ENCODE measurements at regions not wholly inside any gene's neighbourhood (a gene's known extent, or its start where the extent isn't known, plus 50 kb on each side); places are given as distances from the start of the nearest gene placed in this dataset.

DNA sequence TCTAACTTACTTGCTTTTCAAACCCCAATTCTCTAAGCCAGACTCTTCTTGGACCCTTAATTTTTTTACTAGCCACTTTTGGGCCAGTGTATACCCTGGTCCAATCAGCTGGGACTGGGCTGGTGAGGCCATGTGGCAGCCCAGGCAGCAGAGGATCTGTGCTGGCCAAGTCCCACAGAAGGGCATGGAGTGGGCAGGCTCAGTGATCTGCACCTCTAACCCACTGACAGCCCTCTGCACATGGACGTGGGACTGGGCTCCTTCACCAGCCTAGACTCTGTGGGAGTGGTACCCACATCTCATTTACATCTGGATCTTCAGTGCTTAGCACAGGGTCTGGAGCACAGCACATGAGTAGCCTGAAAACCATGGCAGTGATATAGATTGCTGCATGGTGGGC lies 56.1 kb upstream of the PRR23C start:
- Histone ChIP-seq H3K9ac (ENCODE audit: low read length) (no peak overlapping the region), H3K4me2 (replicated peaks; ENCODE audit: low read depth, low read length, poor library complexity, severe bottlenecking) (no peak overlapping the region), H3K4me3 (ENCODE audit: control extremely low read depth in 1 of 5, extremely low read depth in 1 of 5, insufficient read depth in 1 of 5, low read depth in 2 of 5, low read length in 4 of 5) (no peak overlapping the region), H2AFZ (ENCODE audit: insufficient read depth, low read depth, low read length, poor library complexity, severe bottlenecking) (no peak overlapping the region), H3K79me2 (ENCODE audit: control insufficient read depth, insufficient read depth, low read length) (no peaks in the 10 kb centered on the region), H3K27ac (ENCODE audit: low read length in 2 of 2) (no peak overlapping the region), H3K36me3 (replicated peaks in 1 of 2; ENCODE audit: control extremely low read depth in 1 of 2, control insufficient read depth in 1 of 2, extremely low read depth in 1 of 2, insufficient read depth in 2 of 2, low read length in 1 of 2) (no peaks in the 10 kb centered on the region), H3K9me3 (ENCODE audit: control extremely low read depth in 1 of 3, control insufficient read depth in 2 of 3, insufficient read depth in 1 of 3, low read length in 2 of 3) (no peaks in the 10 kb centered on the region), H3K27me3 (replicated peaks in 1 of 4; ENCODE audit: control extremely low read depth in 1 of 4, control insufficient read depth in 3 of 4, insufficient read depth in 4 of 4, low read length in 3 of 4) (peaks cover 0 to 7% (median 0%) of the 10 kb centered on the region in 4 experiments), H3K4me1 (ENCODE audit: control insufficient read depth in 2 of 2, insufficient read depth in 2 of 2, low read length in 2 of 2) (no peaks in the 10 kb centered on the region), H4K20me1 (ENCODE audit: control insufficient read depth, insufficient read depth, low read length, poor library complexity, severe bottlenecking) (no peaks in the 10 kb centered on the region)
- TF ChIP-seq EZH2 (IDR thresholded peaks at IDR 0.05; ENCODE audit: borderline replicate concordance, insufficient read depth, low read depth, low read length, poor library complexity, severe bottlenecking): no peak
- TF ChIP-seq, protein P1, sequence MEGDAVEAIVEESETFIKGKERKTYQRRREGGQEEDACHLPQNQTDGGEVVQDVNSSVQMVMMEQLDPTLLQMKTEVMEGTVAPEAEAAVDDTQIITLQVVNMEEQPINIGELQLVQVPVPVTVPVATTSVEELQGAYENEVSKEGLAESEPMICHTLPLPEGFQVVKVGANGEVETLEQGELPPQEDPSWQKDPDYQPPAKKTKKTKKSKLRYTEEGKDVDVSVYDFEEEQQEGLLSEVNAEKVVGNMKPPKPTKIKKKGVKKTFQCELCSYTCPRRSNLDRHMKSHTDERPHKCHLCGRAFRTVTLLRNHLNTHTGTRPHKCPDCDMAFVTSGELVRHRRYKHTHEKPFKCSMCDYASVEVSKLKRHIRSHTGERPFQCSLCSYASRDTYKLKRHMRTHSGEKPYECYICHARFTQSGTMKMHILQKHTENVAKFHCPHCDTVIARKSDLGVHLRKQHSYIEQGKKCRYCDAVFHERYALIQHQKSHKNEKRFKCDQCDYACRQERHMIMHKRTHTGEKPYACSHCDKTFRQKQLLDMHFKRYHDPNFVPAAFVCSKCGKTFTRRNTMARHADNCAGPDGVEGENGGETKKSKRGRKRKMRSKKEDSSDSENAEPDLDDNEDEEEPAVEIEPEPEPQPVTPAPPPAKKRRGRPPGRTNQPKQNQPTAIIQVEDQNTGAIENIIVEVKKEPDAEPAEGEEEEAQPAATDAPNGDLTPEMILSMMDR (IDR thresholded peaks at IDR 0.05): no peak
- WGBS (ENCODE audit: insufficient coverage): no CpG with 5 or more reads among the region's 1 CpG
- ATAC-seq (ENCODE audit: low read depth): no peak
- no peaks in the 10 kb centered on the region for H3K4me1 Mint-ChIP-seq
- CTCF ChIA-PET: no interaction called here
- intact Hi-C loops (cut with micrococcal nuclease): no loop called here
- no peak overlapping the region for H3K27ac Mint-ChIP-seq
- peaks cover 2% of the 10 kb centered on the region for H3K27me3 Mint-ChIP-seq
- no peak overlapping the region for H3K4me3 Mint-ChIP-seq
- H3K9me3 Mint-ChIP-seq (ENCODE audit: insufficient read depth): peaks cover 3% of the 10 kb centered on the region
- POLR2A ChIA-PET: no interaction called here
- no peak for DNase-seq

- Histone ChIP-seq H3K79me2 (ENCODE audit: control insufficient read depth, insufficient read depth, low read length) (no peaks in the 10 kb centered on the region), H3K9me3 (ENCODE audit: control extremely low read depth in 1 of 3, control insufficient read depth in 2 of 3, insufficient read depth in 1 of 3, low read length in 2 of 3) (no peaks in the 10 kb centered on the region), H3K27ac (ENCODE audit: low read length in 2 of 2) (no peak overlapping the region), H3K4me2 (replicated peaks; ENCODE audit: low read depth, low read length, poor library complexity, severe bottlenecking) (no peak overlapping the region), H3K9ac (ENCODE audit: low read length) (no peak overlapping the region), H3K27me3 (replicated peaks in 1 of 4; ENCODE audit: control extremely low read depth in 1 of 4, control insufficient read depth in 3 of 4, insufficient read depth in 4 of 4, low read length in 3 of 4) (peaks cover 0 to 7% (median 0%) of the 10 kb centered on the region in 4 experiments), H3K4me3 (ENCODE audit: control extremely low read depth in 1 of 5, extremely low read depth in 1 of 5, insufficient read depth in 1 of 5, low read depth in 2 of 5, low read length in 4 of 5) (no peak overlapping the region), H3K36me3 (replicated peaks in 1 of 2; ENCODE audit: control extremely low read depth in 1 of 2, control insufficient read depth in 1 of 2, extremely low read depth in 1 of 2, insufficient read depth in 2 of 2, low read length in 1 of 2) (no peaks in the 10 kb centered on the region), H3K4me1 (ENCODE audit: control insufficient read depth in 2 of 2, insufficient read depth in 2 of 2, low read length in 2 of 2) (no peaks in the 10 kb centered on the region), H4K20me1 (ENCODE audit: control insufficient read depth, insufficient read depth, low read length, poor library complexity, severe bottlenecking) (no peaks in the 10 kb centered on the region), H2AFZ (ENCODE audit: insufficient read depth, low read depth, low read length, poor library complexity, severe bottlenecking) (no peak overlapping the region)
- ChIA-PET POLR2A (no interaction called here), CTCF (no interaction called here)
- ATAC-seq (ENCODE audit: low read depth) (no peak), DNase-seq (no peak)
- TF ChIP-seq EZH2 (IDR thresholded peaks at IDR 0.05; ENCODE audit: borderline replicate concordance, insufficient read depth, low read depth, low read length, poor library complexity, severe bottlenecking): no peak
- TF ChIP-seq, protein P1 (IDR thresholded peaks at IDR 0.05): no peak
- H3K4me1 Mint-ChIP-seq: no peaks in the 10 kb centered on the region
- intact Hi-C loops (cut with micrococcal nuclease): no loop called here
- no peak overlapping the region for H3K27ac Mint-ChIP-seq
- peaks cover 3% of the 10 kb centered on the region for H3K9me3 Mint-ChIP-seq (ENCODE audit: insufficient read depth)
- WGBS (ENCODE audit: insufficient coverage): 0% methylated on average over 2 of the region's 2 CpGs
- H3K27me3 Mint-ChIP-seq: peaks cover 2% of the 10 kb centered on the region
- H3K4me3 Mint-ChIP-seq: no peak overlapping the region
These were observed 56.7 kb upstream of the PRR23C start for GRCh38 chr3:139101396-139101795.

Data from B cell (primary cell).